Neuronal stem cell (in vitro differentiated cells): ENCODE measurements at regions not wholly inside any gene's neighbourhood (a gene's known extent, or its start where the extent isn't known, plus 50 kb on each side); places are given as distances from the start of the nearest gene placed in this dataset.

Source experiments
- DNase-seq: peaks from one replicate; pipeline ENCODE4 v3.0.0-alpha.2; 2013; ENCODE audit warnings: low spot score
- H2AFZ ChIP-seq: one replicate; pipeline ENCODE4 v1.6.1; 2013; ENCODE audit warnings: mild to moderate bottlenecking, low read length, inconsistent platforms
- H2AK5ac ChIP-seq: 2 replicates; pipeline ENCODE4 v1.6.1; 2013; ENCODE audit warnings: low read depth, mild to moderate bottlenecking, inconsistent platforms, low read length, moderate library complexity, mixed read lengths
- H2BK120ac ChIP-seq: 2 replicates; pipeline ENCODE4 v1.6.1; 2013; ENCODE audit warnings: low read depth, mild to moderate bottlenecking, inconsistent platforms, low read length, moderate library complexity, mixed read lengths
- H2BK12ac ChIP-seq: one replicate; pipeline ENCODE4 v1.6.1; 2013; ENCODE audit warnings: low read length, inconsistent platforms
- H2BK15ac ChIP-seq: 2 replicates; pipeline ENCODE4 v1.6.1; 2013; ENCODE audit warnings: mild to moderate bottlenecking, low read length, inconsistent platforms, mixed read lengths
- H2BK5ac ChIP-seq: one replicate; pipeline ENCODE4 v1.6.1; 2013; ENCODE audit warnings: inconsistent platforms, mild to moderate bottlenecking, low read length, moderate library complexity
- H3K14ac ChIP-seq: one replicate; pipeline ENCODE4 v1.6.1; 2013; ENCODE audit warnings: low read length, inconsistent platforms
- H3K18ac ChIP-seq: 2 replicates; pipeline ENCODE4 v1.6.1; 2013; ENCODE audit warnings: low read length, inconsistent platforms
- H3K23ac ChIP-seq: 2 replicates; pipeline ENCODE4 v1.6.1; 2013; ENCODE audit warnings: low read depth, mild to moderate bottlenecking, mixed read lengths, low read length, inconsistent platforms; ENCODE audit not compliant: poor library complexity
- H3K27ac ChIP-seq: replicated peaks from 3 replicates; pipeline ENCODE4 v1.5.1; 2013; ENCODE audit warnings: low read length, inconsistent platforms
- H3K27me3 ChIP-seq, 3 experiments: 2 replicates each; pipeline ENCODE4 v1.6.1; 2013; ENCODE audit warnings: low read length in 3 of 3, mild to moderate bottlenecking in 2 of 3, inconsistent platforms in 1 of 3, low read depth in 1 of 3, mixed read lengths in 1 of 3, moderate library complexity in 1 of 3; ENCODE audit not compliant: control insufficient read depth in 3 of 3, insufficient read depth in 3 of 3
- H3K36me3 ChIP-seq, 2 donors: replicated peaks in 1 of 2; 2 replicates each; pipeline ENCODE4 v1.6.1; 2013; ENCODE audit warnings: low read length in 2 of 2; ENCODE audit not compliant: control insufficient read depth in 2 of 2, insufficient read depth in 2 of 2
- H3K4ac ChIP-seq: 2 replicates; pipeline ENCODE4 v1.6.1; 2013; ENCODE audit warnings: inconsistent platforms, mild to moderate bottlenecking, low read length, moderate library complexity
- H3K4me1 ChIP-seq, 2 donors: 1 replicate in 1 of 2; 2 replicates in 1 of 2; pipeline ENCODE4 v1.6.1; 2013; ENCODE audit warnings: low read length in 2 of 2, low read depth in 1 of 2; ENCODE audit not compliant: control insufficient read depth in 2 of 2, insufficient read depth in 1 of 2
- H3K4me2 ChIP-seq: one replicate; pipeline ENCODE4 v1.6.1; 2013; ENCODE audit warnings: mild to moderate bottlenecking, low read length, inconsistent platforms; ENCODE audit not compliant: insufficient read depth, poor library complexity, severe bottlenecking
- H3K4me3 ChIP-seq, 2 donors: 2 replicates each; pipeline ENCODE4 v1.5.1; 2013; ENCODE audit warnings: low read length in 2 of 2, mild to moderate bottlenecking in 2 of 2, inconsistent platforms in 1 of 2, moderate library complexity in 1 of 2
- H3K79me1 ChIP-seq: one replicate; pipeline ENCODE4 v1.6.1; 2013; ENCODE audit warnings: low read depth, mild to moderate bottlenecking, inconsistent platforms, low read length, moderate library complexity
- H3K9ac ChIP-seq: one replicate; pipeline ENCODE4 v1.6.1; 2013; ENCODE audit warnings: mild to moderate bottlenecking, low read depth, low read length, inconsistent platforms; ENCODE audit not compliant: poor library complexity
- H3K9me3 ChIP-seq, 2 donors: replicated peaks in 1 of 2; 2 replicates each; pipeline versions ENCODE3 to v1.6.1; 2013; ENCODE audit warnings: low read length in 2 of 2, mild to moderate bottlenecking in 2 of 2, inconsistent platforms in 1 of 2, low read depth in 1 of 2, mixed read lengths in 1 of 2, moderate library complexity in 1 of 2; ENCODE audit not compliant: control insufficient read depth in 2 of 2, insufficient read depth in 1 of 2
- H4K8ac ChIP-seq: one replicate; pipeline ENCODE4 v1.6.1; 2013; ENCODE audit warnings: low read depth, mild to moderate bottlenecking, inconsistent platforms, low read length, moderate library complexity
- H4K91ac ChIP-seq: one replicate; pipeline ENCODE4 v1.6.1; 2013; ENCODE audit warnings: low read length, low read depth, mild to moderate bottlenecking, inconsistent platforms; ENCODE audit not compliant: poor library complexity
- WGBS, 2 donors: extraction: QIAGEN DNeasy Blood & Tissue Kit; methylation state at CpG; one replicate each; pipeline ENCODE4 v1.1.7; 2013; ENCODE audit warnings: missing lambda C conversion rate in 2 of 2, mixed read lengths in 1 of 2; ENCODE audit not compliant: insufficient read length in 2 of 2, insufficient replicate concordance in 1 of 2; ENCODE audit errors: extremely low coverage in 2 of 2; 5-methylcytosine and 5-hydroxymethylcytosine counted together

DNA sequence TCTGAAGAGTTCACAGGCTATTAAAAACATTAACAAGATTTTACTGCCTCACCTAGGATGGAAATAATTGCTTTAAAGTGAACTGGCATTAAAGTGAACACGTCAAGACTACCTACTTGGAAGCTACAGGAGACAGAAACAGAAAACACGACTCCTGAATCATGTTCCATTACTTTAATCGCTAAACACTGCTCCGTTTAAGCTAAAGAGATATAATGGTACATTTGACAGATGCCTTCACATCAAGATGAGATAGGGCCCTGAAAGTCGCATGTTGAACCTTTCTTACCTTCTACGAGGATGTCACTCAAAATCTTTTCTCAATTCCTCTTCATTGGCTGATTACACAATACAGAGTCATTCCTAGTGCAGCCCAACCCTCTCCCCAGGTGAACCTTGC lies 206.3 kb upstream of the GATB start:
- Histone ChIP-seq H4K91ac (no peak overlapping the region), H2BK5ac (no peak overlapping the region), H3K9ac (no peak overlapping the region), H3K36me3 (no peaks in the 10 kb centered on the region), H2BK15ac (no peak overlapping the region), H3K4ac (no peak overlapping the region), H3K4me3 (no peak overlapping the region), H3K23ac (no peak overlapping the region), H4K8ac (no peak overlapping the region), H3K27me3 (no peaks in the 10 kb centered on the region), H3K79me1 (no peaks in the 10 kb centered on the region), H2AK5ac (no peak overlapping the region), H3K4me1 (no peaks in the 10 kb centered on the region), H3K14ac (no peak overlapping the region), H2BK120ac (no peak overlapping the region), H3K18ac (no peak overlapping the region), H3K27ac (no peak overlapping the region), H2AFZ (no peak overlapping the region), H2BK12ac (no peak overlapping the region), H3K9me3 (no peaks in the 10 kb centered on the region), H3K4me2 (no peak overlapping the region)
- no CpG with 5 or more reads among the region's 6 CpGs for WGBS, 2 donors
- no peak for DNase-seq

DNA sequence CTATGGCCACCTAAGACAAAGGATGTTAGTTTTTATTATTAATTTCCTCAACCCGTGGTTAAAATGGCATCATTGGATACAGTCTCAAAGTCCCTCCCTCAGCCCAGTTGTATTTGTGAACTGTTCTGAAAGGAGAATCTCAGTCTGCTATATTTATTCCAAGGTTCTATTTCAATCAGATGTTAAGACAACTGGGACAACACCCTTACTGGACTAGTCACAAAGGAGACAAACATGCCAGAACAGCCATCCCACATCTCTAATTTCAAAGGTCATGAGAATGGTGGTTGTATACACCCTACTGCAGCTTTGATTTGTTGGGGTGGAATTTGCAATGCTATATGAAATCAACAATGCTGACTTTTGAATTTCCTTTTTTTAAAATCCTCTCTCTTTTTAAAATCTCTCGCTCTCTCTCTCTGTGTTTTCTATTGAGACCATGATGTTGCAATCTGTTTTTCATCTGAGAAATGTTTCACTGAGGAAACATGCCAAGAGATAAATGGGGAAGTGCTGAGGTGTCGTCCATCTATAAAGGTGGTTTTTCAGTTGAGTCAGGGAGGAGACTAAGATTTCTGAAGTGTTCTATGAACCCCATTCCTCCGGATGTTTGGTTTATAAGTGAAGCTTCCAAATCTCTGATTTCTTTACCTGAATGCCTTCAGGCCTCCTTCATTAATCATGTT lies 201.5 kb upstream of the GATB start:
- no CpG with 5 or more reads among the region's 4 CpGs for WGBS, 2 donors

DNA sequence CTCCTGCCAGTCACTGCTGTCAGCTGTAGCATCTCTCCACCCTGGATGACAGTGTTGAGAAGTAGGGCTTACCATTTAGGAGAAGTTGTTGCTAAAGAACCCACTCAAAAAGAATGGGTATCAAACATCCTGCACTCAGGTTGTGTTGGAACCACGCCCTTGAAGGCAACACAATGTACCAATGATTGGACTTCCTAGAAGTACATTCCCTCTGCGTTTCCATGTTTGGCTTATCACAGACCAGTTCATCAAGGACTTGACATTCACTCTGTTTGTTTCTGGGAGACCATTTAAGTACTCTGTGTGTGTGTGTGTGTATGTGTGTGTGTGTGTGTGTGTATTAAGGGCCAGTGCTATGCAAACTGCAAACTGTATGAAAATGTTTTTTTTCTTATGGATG lies 200.6 kb upstream of the GATB start:
- no peak for DNase-seq
- Histone ChIP-seq H3K9me3 (no peaks in the 10 kb centered on the region), H3K4ac (no peak overlapping the region), H3K4me3 (no peak overlapping the region), H3K27ac (no peak overlapping the region), H2AK5ac (no peak overlapping the region), H3K4me1 (peaks cover 5 to 6% of the 10 kb centered on the region in 2 donors), H4K8ac (no peak overlapping the region), H3K23ac (no peak overlapping the region), H3K18ac (no peak overlapping the region), H3K79me1 (no peaks in the 10 kb centered on the region), H2BK12ac (no peak overlapping the region), H3K9ac (no peak overlapping the region), H2BK120ac (no peak overlapping the region), H4K91ac (no peak overlapping the region), H2AFZ (no peak overlapping the region), H3K4me2 (no peak overlapping the region), H2BK15ac (no peak overlapping the region), H3K27me3 (no peaks in the 10 kb centered on the region), H3K36me3 (no peaks in the 10 kb centered on the region), H3K14ac (no peak overlapping the region), H2BK5ac (no peak overlapping the region)
- no CpG with 5 or more reads among the region's 2 CpGs for WGBS, 2 donors

More for the DNA sequence above, 201.5 kb upstream of the GATB start:
- no peaks in the 10 kb centered on the region for H3K27me3 ChIP-seq
- H3K9ac ChIP-seq = no peak overlapping the region
- no peak overlapping the region for H2AK5ac ChIP-seq
- H3K4me1 ChIP-seq = peaks cover 1 to 4% of the 10 kb centered on the region in 2 donors
- H3K36me3 ChIP-seq = no peaks in the 10 kb centered on the region
- no peak overlapping the region for H3K4me2 ChIP-seq
- H3K23ac ChIP-seq = no peak overlapping the region
- no peak overlapping the region for H3K27ac ChIP-seq
- H4K8ac ChIP-seq = no peak overlapping the region
- H3K79me1 ChIP-seq = no peaks in the 10 kb centered on the region
- no peak overlapping the region for H2BK120ac ChIP-seq
- H2AFZ ChIP-seq = no peak overlapping the region
- DNase-seq = no peak
- no peak overlapping the region for H3K18ac ChIP-seq
- no peak overlapping the region for H2BK15ac ChIP-seq
- H2BK5ac ChIP-seq = no peak overlapping the region
- no peak overlapping the region for H3K4ac ChIP-seq
- no peaks in the 10 kb centered on the region for H3K9me3 ChIP-seq
- no peak overlapping the region for H3K4me3 ChIP-seq
- no peak overlapping the region for H2BK12ac ChIP-seq
- no peak overlapping the region for H3K14ac ChIP-seq
- no peak overlapping the region for H4K91ac ChIP-seq

DNA sequence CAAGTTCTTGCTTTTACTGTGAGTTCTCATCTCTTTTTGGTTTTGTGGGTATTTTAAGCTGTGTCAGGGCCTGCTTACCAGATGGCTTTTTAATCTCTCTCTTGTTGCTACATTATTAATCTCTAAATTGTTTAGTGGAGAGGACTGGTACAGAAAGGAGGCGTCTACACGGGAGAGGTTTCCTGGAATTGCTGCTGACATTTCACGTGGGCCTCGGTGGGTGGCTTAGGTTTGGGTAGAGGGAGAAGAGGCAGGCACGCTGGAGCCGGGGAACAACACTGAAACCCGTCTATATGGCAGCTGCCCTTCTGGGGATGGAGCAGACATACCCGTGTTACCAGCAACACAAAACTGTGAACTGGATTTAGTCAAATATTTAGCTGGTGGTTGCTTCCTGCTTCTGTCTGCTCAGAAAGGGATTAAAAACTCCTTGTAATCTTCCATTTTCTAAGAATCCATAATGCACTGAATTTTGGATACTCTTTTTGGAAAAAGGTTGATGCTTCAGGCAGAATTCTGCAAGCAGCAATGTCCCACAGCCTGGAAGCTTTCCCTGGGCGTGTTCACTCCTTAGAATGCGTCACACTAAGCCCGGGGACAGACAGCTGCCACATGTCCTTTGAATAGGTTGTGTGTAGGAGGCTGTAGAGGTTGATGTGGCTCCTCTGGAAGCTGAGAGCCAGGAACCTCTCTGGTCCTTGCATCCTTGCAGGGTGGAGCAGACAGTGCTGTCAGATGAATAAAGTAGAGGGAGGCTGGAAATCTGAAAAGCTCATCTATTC lies 199.8 kb upstream of the GATB start:
- H3K4me1 ChIP-seq = peaks cover 5 to 6% of the 10 kb centered on the region in 2 donors
- H3K4me2 ChIP-seq = no peak overlapping the region
- no peak overlapping the region for H2BK15ac ChIP-seq
- H2BK12ac ChIP-seq = no peak overlapping the region
- no peak for DNase-seq
- H2AK5ac ChIP-seq = no peak overlapping the region
- no peak overlapping the region for H3K4ac ChIP-seq
- H2BK5ac ChIP-seq = no peak overlapping the region
- no peak overlapping the region for H3K4me3 ChIP-seq
- WGBS, 2 donors = no CpG with 5 or more reads among the region's 11 CpGs
- no peak overlapping the region for H4K8ac ChIP-seq
- no peak overlapping the region for H3K18ac ChIP-seq
- H3K36me3 ChIP-seq = no peaks in the 10 kb centered on the region
- no peak overlapping the region for H2BK120ac ChIP-seq
- H3K27me3 ChIP-seq = no peaks in the 10 kb centered on the region
- no peak overlapping the region for H3K27ac ChIP-seq
- H3K14ac ChIP-seq = no peak overlapping the region
- no peak overlapping the region for H3K23ac ChIP-seq
- no peak overlapping the region for H4K91ac ChIP-seq
- H3K9ac ChIP-seq = no peak overlapping the region
- no peak overlapping the region for H2AFZ ChIP-seq
- no peaks in the 10 kb centered on the region for H3K9me3 ChIP-seq
- H3K79me1 ChIP-seq = no peaks in the 10 kb centered on the region
